B cell (primary cell): ENCODE measurements at regions not wholly inside any gene's neighbourhood (a gene's known extent, or its start where the extent isn't known, plus 50 kb on each side); places are given as distances from the start of the nearest gene placed in this dataset.

Experiments
- CTCF ChIP-seq: fragments of 200-600 bp; IDR thresholded peaks from one replicate; pipeline ENCODE4 v1.8.0; 2022; ENCODE audit warnings: antibody characterized with exemption, mild to moderate bottlenecking
- EZH2 ChIP-seq: IDR thresholded peaks from 2 replicates; pipeline ENCODE4 v1.6.1; 2012; ENCODE audit warnings: borderline replicate concordance, low read depth, mild to moderate bottlenecking, moderate library complexity, low read length; ENCODE audit not compliant: insufficient read depth, poor library complexity, severe bottlenecking

- TF ChIP-seq CTCF: no peak
- no peak for TF ChIP-seq EZH2
Measured at GRCh38 chr4:180794333-180794732, 1448.9 kb upstream of the TENM3 start.
